DMS114 treated with DMSO at 0.1 percent for 48 hours (cell line): ENCODE measurements at regions not wholly inside any gene's neighbourhood (a gene's known extent, or its start where the extent isn't known, plus 50 kb on each side); places are given as distances from the start of the nearest gene placed in this dataset.
"Not testable (repeated sequence)": the region's sequence is repeated elsewhere in the genome, so short reads cannot be mapped to it uniquely, and the experiment has no call there.

Experiments
- DNase-seq: peaks from one replicate; lab custom pipeline; 2025; ENCODE audit not compliant: unreplicated experiment; lab: John Stamatoyannopoulos, UW

DNA sequence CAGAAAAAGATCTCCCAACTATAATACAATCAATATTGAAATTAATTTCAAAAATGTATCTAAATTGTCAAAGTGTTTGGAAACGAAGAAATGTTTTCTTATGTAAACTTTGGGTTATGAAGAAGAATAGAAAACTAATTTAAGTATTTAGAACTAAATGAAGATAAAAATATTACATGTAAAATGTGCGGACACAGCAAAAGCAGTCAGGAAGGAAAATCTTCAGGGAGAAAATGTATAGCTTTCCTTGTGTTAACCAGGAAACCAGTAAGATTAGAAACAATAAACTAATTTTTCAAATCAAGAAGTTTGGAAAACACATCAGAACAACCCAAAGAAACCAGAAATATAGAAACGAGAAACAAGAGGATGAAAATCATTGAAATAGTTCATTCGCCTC is 466.5 kb downstream of the BRD1 start:
- no peak for DNase-seq

DNA sequence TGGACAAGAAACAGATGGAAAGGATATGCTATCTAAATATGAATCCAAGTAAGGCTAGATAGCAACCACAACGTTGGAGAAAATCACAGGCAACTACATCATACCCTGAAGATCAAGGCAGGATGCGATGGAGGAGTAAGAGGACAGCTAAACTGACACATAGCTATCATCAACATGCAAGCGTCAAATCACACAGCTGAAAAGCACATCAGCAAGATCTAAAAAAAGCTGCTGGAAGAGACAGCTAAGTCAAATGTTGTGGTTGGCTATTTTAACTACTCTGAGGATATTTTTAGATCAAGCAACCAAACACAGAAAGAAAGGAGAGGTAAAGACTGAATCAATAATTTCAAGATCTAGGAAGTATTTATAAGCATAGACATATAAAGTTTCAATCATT is 466.9 kb downstream of the BRD1 start:
- DNase-seq, result no peak

DNA sequence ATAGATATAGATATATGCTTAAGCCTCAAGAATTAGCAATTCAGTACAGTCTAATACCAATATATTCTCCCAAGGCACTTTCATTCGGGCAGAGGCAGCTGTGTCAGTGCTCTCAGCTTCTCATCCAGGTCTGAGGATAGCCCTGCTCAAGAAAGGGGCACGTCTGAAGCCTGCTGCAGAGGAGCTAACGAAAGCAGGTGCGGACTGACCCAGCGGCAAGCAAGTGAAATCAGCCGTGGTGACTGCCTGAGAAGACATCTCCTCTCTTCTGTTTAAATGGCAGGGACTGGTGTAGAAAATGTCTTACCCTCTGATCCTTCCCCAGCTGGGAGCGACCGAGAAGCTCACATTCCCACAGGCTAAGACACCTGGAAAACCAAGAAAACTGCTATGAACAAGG is 468.6 kb downstream of the BRD1 start:
- no peak for DNase-seq

DNA sequence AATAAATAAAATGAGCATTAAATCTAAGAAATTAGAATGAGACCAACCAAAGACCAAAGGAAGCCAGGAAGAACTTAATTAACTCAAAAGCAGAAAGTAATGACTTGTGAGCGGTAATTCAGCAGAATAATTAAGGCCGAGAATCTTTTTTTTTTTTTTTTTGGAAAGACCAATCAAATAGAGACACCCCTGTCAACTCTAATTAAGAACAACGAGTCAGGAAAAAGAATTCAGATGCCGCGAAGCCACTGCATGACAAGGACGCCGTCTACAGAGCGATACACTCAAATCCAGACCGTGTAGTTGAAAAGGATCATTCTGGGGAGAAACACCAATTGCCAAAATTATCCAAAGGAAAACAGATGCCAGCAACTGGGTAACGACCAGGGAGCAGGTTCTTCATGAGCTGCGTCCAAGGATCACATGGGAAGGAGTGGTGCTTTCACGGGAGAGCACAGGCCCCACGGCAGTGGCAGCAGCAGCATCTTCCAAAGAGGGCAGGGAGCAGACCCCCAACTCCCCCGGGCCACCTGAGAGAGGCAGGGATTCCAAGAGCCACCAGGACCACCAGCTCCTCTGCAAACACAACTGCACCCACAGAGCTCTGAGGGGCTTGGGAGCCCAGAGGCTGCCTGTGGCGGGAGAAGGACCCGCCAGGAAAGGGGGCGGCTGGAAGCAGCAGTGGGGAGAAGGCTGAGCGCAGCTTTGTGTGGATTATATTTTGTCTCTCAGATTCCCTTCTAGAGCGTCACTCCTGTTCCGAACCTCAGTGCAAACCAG is 469.8 kb downstream of the BRD1 start:
- no peak for DNase-seq

DNA sequence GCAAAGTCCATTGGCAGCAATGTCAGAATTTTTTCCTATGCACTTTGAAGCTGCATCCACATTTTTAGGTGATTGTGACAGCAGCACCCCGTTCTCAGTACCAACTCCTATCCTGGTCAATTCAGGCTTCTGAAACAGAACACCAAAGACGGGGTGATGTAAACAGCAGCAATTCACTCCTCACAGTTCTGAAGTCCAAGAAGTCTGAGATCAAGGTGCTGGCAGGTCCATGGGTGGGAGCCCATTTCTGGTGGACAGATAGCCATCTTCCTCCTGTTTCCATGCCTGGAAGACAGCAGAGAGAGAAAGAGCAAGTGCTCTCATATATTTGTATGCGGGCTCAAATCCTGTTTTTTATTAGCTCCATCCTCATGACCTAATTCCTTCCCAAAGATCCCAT is 471.2 kb downstream of the BRD1 start:
- no peak for DNase-seq

DNA sequence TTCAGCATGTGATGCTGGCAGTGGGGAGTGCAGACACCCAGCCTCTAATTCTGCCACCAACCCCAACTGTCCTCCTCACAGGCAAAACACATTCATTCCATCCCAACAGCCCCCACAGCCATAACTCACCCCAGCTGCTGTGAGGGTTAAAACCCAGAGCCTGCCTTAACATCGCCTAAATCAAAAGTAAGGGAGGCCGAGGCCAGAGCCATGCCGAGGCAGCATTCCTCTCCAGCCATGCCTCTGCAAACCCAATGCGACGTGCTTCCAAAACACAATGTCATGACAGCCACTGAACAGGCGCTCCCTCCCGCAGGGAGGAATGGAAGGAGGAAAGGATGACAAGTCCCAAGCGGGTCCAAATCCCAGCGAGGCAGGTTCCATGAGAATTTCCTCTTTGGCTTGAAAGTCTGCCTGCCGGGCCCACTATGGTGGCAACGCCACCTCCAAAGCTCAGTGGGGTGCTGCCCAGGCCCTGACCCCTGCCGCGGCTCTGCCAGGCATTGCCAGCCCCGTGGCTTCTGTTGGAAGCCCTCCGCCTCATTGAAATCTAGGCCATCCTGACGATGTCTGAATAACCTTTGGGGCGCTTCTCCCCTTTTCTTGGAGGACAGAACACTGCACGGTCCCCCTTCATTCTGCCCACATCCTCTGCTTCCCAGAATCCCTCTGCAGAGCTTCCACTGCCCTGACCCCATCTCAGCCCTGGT is 472.3 kb downstream of the BRD1 start:
- no peak for DNase-seq

DNA sequence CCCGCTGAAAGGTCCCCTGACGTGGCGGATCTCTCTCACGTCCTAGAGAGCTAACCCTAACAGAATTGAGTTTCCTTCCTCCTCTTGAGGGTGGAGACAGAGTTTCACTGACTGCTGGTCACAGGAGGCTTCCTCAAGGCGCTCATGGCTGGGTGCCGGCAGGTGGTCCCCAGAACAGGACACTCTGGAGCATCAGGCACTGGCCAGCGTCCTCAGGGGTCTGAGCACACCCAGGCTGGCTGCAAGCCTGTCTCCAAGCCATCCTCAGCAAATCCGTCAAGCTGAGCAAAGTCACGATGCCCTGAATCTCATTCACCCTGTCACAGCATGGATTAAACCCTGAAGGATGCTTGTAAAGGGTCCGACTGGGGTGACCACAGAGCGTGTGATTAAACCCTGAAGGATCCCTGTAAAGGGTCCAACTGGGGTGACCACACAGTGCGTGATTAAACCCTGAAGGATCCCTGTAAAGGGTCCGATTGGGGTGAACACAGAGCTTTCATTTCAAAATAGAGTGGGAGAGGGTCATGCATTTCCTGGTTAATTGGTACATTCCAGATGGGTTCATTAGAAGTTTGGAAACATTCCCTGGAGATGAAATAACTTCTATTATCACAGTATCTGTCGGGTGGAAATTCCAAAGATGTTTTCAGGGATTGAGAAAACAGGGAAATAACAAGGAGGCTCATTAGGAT is 473.0 kb downstream of the BRD1 start:
- DNase-seq, result no peak

DNA sequence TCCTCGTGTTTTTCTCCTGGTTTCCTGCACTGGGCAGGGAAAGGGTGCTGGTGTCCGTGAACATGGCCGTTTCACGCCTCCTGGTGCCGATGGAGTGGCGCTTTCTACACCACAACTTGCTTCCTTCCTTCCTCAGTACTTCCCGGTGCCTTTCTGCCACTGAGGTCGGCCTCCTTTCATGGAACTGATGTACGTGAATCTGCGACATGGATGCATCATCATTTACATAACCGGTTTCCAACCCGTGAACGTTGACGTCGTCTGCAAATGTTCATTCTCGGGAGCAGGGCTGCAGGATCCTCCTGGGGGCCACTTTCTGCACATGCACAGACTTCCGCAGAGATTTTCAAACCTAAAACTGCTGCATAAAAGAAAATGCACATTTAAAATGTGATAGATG is 474.4 kb downstream of the BRD1 start:
- DNase-seq, result no peak

DNA sequence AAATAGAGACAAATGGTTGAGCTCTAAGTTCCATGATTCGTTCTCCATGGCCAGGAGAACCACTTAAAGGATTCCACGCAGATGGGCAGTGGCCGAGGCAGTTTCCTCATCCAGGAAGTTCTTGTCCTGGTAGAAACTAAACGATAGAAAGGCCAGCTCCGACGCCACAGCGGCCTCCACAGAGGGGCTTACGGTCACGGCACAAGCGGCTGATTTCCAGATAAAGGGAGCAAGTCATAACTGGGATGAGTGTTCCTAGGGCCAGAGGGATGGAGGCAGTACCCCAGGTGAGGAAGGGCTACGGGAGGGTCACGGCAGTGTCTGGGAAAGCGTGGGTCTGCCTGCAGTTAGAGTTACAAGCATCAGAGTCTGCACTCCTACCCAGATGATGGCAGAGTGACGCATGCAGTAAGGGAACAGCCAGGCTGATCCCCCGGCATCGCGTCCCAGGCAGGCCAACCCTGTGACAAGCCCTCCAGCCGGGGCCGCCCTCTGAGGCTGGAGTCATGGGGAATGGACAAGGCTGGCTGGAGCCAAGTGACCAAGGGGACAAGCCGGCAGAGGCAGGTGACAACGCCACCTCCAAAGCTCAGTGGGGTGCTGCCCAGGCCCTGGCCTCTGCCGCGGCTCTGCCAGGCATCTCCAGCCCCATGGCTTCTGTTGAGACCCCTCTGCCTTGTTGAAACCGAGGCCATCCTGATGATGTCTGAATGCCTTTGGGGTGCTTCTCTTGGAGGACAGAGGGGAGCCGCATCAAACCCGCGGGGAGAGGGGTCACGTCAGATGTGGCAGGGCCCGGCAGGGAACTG is 475.1 kb downstream of the BRD1 start:
- no peak for DNase-seq

DNA sequence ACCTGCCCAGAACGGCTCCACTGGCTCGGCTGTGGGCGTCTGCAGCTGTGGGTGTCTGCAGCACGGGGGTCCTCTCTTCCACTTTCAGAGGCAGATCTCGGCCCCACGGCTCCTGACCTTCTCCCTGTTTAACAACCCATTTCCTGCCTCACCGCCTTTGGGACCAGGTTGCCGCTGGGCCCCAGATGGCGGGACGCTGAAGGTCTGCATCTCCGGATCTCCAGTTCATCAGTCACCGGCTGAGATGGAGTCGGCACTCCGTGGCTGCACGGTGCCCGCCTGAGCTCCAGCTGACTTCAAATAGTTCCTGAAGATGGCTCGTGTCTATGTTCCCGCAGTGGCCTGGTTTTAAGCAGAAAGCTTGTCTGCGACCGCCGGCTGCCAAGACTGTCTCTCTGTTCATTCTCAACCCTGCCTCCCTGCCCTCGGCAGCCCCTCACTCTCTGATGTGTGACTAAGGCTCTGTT is 475.9 kb downstream of the BRD1 start:
- no peak for DNase-seq

DNA sequence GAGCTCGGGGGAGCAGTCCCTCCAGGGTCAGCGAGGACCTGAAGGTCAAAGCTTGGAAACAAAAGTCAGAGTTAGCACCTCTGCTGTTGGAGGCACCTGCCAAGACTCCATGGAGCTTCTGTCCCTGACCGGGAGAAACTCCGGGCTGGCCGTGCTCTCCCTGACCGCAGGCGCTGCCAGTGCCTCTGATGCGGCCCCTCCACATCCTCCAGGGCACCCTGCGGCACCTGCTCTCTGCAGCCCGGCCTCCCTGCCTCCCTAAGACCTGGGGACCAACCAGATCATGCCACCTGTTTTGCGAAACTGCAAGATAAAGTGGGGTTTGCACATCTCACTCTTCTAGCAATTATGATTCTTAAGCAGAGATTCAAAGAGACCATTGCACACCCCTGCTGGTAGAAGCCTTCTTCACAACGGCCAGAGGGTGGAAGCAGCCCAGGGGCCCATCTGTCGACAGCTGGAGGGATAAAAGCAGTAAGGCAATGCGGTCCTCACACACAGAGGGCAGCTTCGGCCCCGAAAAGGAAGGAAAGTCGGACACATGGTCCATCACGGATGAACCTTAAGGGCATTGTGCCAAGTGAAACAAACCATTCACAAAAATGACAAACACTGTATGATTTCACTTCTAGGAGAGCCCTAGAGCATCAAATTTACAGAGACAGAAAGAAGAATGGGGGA is 477.1 kb downstream of the BRD1 start:
- DNase-seq, result no peak

DNA sequence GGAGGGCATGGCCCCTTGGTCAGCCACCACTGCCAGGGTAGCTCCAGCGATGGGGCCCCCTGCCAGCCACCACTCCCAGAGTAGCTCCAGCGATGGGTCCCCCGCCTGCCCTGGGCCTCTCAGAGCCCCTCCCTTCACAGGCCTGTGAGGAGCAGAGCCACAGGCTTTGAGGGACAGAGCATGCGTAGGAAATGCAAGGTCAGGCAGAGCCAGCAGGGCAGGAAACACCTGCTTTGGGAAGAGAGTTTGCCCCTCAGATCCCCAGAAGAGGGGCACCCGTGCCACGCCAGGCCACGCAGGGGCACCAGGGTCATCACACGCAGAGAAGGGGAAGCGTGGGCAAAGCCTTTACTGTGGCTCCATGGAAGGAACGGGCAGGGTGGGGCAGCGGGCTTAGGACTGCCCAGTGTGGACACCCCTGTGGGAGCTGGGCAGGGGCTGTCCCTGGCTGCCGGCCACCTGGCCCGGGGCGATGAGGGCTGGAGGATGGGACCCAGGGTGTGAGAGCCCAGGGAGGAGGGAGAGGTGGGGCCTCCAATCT is 477.8 kb downstream of the BRD1 start:
- no peak for DNase-seq

DNA sequence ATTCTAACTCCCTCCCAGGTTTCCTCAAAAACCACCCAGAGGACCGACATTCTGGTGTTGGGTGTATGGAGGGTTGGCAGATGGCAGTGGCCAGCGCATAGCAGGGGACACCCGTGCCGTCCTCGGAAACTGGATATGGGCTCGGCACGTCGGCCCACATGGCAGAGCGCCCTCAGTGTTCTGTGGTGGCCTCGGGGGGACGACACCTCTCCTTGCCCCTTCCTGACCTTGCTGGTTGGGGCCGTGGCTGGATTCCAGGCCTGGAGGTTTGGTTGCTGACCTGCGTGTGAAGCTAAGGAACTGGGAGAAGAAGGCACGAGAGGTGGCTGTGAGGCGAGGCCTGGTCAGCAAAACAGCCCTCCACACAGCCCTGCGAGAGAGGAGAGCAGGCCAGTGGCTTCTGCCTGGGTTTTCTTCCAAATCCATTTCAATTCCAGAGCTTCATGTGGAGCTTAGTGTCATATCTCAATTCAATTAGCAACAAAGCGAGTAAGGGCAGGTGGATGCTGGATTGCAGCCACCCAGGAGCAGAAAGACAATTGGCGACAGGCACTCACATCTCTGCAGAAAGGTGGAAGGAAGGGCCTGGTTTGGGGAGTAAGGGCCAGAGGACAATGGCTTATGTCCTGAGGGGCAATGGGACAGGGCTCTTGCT is 478.4 kb downstream of the BRD1 start:
- DNase-seq, result no peak

DNA sequence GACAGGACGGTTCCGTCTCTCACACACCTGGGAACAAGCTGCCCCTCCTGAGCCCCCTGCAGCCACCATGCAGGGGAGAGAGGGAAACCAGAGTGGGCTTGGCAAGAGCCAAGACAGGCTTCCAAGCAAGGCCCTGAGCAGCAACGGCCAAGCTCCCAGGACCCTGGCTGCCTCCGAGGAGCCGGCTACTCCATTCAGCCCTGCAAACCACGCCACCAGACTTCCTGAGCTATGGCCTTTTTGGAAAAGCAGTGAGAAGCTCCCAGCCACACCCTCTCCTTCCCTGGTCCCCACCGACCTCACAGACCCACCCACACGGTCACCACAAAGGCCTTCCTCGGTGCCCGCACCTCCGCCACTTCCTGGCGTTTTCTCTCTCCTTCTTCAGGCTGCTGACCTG is 479.0 kb downstream of the BRD1 start:
- no peak for DNase-seq

DNA sequence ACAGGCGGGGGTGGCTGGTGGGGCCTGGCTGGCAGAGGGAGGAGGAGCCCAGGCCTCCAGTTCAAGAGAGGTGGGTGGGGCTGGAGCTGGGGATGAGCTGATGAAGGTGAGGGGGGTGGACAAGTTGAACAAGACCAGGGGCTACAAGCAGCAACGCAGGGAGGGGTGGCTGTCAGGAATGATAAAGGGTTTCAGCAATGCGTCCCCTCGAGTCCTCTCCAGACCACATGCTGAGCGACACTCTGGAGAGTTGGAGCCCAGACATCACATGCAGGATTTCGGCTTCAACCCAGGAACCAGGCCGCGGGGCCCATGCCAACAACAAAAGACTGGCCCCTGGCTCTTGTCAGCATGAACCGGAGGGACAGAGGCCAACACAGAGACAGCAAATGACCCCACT is 480.3 kb downstream of the BRD1 start:
- no peak for DNase-seq

DNA sequence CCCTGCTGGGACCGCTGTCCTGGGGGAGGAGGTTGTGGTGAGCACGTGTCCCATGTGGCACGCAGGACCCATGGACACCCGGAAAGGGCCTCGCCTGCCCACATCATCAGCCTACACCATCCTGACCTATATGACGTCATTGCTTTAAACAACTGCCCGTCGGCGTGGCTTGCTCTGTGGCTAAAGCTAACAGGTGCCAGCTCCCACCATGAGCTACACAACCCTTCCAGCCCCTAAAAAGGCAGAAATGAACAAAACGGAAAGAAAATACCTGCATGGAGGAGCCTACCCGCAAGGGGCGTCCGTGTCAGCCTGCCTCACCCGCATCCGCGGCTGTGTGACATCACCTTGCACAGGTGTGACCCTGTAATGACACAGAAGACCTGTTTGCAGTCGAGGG is 481.8 kb downstream of the BRD1 start:
- DNase-seq, result no peak

DNA sequence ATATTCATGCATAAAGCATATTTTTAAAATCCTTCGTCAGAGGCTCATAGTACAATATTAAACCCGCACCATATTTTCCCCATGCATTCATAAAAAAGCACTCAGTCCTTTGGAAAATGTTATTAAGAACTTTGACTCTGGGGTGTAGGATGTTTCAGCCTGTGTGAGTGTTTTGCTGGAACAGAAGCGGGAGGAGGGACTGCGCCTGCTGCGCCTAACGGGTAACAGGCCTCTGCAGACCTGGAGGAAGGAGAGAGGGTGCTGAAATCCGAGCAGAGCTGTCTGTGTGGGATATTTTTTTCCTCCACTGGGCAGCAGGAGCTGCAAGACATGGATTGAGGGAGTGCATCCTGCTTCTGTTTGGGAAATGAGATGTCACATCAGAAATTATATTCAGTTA is 483.0 kb downstream of the BRD1 start:
- no peak for DNase-seq

DNA sequence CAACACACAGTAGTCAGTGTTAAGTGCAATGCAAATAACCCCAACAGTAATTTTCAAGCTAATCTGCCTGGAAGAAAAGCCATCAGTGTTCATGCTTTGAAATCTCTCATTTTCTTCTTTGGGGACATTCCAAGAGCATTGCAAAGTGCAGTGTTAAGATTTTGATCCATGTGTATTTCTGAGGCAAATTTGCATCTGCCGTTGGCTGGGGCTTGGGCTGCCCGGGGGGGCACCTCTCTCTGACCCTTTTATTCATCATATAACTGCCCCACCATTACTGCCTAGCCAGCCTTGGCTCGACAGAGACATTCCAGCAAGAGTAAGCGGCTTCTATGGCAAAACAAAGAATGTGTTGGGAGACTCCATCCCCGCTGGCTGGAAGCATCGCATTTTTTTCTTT is 483.5 kb downstream of the BRD1 start:
- DNase-seq, result no peak

DNA sequence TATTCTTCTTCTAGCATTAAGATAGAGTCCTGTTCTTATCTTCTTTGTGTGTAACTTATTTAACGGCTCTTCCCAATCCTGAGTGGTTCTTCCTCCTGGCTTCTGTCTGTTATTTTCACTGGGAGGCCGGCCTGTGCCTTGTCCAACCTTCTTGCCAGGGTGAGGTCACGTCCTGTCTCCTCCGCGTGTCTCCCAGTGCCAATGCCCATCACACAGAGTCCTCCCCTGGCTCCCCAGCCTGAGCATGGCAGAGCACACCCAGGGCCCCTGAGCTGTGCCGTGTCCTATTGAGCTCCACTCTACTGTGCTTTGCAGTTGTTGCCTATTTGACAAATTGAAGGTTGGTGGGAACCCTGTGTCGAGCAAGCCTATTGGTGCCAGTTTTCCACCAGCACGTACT is 487.3 kb downstream of the BRD1 start:
- DNase-seq, result no peak

DNA sequence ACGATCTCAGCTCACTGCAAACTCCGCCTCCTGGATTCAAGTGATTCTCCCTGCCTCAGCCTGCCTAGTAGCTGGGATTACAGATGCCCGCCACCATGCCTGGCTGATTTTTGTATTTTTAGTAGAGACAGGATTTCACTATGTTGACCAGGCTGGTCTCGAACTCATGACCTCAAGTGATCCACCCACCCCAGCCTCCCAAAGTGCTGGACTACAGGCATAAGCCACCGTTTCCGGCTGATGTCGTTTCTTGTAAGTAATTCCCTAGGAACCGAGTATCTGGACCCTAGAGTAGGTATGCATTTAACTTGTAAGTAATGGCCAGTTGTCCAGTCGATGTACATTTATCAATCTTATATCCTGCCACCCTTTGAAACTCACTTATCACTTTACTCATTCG is 491.2 kb downstream of the BRD1 start:
- not testable (repeated sequence) for DNase-seq
